ENCODE measurements at regions not wholly inside any gene's neighbourhood (a gene's known extent, or its start where the extent isn't known, plus 50 kb on each side); places are given as distances from the start of the nearest gene placed in this dataset.

DNA sequence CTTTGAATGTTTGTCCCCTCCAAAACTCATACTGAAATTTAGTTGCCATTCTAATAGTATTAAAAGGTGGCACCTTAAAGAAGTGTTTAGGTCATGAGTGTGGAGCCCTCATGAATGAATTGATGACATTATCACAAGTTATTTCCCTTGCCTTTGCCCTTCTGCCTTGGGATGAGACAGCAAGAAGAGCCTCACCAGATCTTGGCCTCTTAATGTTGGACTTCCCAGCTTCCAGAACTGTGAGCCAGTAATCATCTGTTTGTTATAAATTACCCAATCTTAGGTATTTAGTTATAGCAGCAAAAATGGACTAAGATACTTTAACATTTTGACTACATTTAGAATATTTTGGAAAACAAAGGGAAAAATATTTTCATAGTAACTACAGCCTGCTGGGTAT is 371.0 kb downstream of the JRKL start:
- CTCF ChIA-PET = no interaction called here
- Mint-ChIP-seq H3K36me3 (ENCODE audit: low read depth) (no peaks in the 10 kb centered on the region), H3K27me3 (no peaks in the 10 kb centered on the region)

GRCh38 chr11:96761451-96761850 is 371.6 kb downstream of the JRKL start:
- H3K27ac Mint-ChIP-seq = no peak overlapping the region
- H3K4me3 Mint-ChIP-seq = no peak overlapping the region
- TF ChIP-seq, protein P1, sequence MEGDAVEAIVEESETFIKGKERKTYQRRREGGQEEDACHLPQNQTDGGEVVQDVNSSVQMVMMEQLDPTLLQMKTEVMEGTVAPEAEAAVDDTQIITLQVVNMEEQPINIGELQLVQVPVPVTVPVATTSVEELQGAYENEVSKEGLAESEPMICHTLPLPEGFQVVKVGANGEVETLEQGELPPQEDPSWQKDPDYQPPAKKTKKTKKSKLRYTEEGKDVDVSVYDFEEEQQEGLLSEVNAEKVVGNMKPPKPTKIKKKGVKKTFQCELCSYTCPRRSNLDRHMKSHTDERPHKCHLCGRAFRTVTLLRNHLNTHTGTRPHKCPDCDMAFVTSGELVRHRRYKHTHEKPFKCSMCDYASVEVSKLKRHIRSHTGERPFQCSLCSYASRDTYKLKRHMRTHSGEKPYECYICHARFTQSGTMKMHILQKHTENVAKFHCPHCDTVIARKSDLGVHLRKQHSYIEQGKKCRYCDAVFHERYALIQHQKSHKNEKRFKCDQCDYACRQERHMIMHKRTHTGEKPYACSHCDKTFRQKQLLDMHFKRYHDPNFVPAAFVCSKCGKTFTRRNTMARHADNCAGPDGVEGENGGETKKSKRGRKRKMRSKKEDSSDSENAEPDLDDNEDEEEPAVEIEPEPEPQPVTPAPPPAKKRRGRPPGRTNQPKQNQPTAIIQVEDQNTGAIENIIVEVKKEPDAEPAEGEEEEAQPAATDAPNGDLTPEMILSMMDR (IDR thresholded peaks at IDR 0.05) = no peak
- no peaks in the 10 kb centered on the region for H3K27me3 Mint-ChIP-seq
- ChIA-PET POLR2A (no interaction called here), CTCF (no interaction called here)
- intact Hi-C loops (cut with micrococcal nuclease) = no loop called here
- no peaks in the 10 kb centered on the region for H3K4me1 Mint-ChIP-seq (ENCODE audit: low read depth)
- no peak for DNase-seq
- H3K36me3 Mint-ChIP-seq (ENCODE audit: low read depth) = no peaks in the 10 kb centered on the region
- no peak for ATAC-seq
- H3K9me3 Mint-ChIP-seq = peaks cover 2% of the 10 kb centered on the region

More for the DNA sequence above, 371.0 kb downstream of the JRKL start:
- Mint-ChIP-seq H3K4me1 (ENCODE audit: low read depth) (no peaks in the 10 kb centered on the region), H3K9me3 (no peaks in the 10 kb centered on the region), H3K27ac (no peak overlapping the region), H3K4me3 (no peak overlapping the region)
- intact Hi-C loops (cut with micrococcal nuclease) = no loop called here
- no peak for ATAC-seq
- POLR2A ChIA-PET = no interaction called here
- DNase-seq = no peak
- TF ChIP-seq, protein P1 (IDR thresholded peaks at IDR 0.05) = no peak

GRCh38 chr11:96763244-96763643 is 373.4 kb downstream of the JRKL start:
- Mint-ChIP-seq H3K4me3 (no peak overlapping the region), H3K27ac (no peak overlapping the region), H3K36me3 (ENCODE audit: low read depth) (no peaks in the 10 kb centered on the region), H3K27me3 (no peaks in the 10 kb centered on the region), H3K9me3 (peaks cover 3% of the 10 kb centered on the region), H3K4me1 (ENCODE audit: low read depth) (no peaks in the 10 kb centered on the region)
- intact Hi-C loops (cut with micrococcal nuclease) = no loop called here
- POLR2A ChIA-PET = no interaction called here
- TF ChIP-seq, protein P1 (IDR thresholded peaks at IDR 0.05) = no peak
- no peak for ATAC-seq
- DNase-seq = no peak
- CTCF ChIA-PET = no interaction called here

DNA sequence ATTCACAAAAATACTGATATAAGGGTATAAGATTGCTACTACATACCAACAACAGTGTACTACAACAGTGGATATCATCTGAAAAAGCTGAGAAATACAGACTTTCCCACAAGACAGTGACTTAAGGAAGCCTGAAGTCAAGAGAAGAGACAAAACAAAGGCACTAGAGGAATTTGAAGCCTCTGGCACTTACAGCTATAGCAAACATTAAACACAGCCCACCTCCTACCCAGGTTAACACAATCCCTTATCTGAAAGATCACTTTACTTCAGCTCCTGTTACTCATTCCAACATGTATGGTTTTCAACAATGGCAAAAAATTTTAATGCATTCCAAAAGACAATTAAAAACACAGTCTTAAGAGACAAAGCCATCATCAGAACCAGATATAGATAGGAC is 388.5 kb downstream of the JRKL start:
- intact Hi-C loops (cut with micrococcal nuclease) = no loop called here
- H3K27me3 Mint-ChIP-seq = no peaks in the 10 kb centered on the region
- no peaks in the 10 kb centered on the region for H3K9me3 Mint-ChIP-seq
- no peak for DNase-seq
- no peaks in the 10 kb centered on the region for H3K36me3 Mint-ChIP-seq (ENCODE audit: low read depth)
- no peak overlapping the region for H3K27ac Mint-ChIP-seq
- ATAC-seq = no peak
- CTCF ChIA-PET = no interaction called here
- H3K4me1 Mint-ChIP-seq (ENCODE audit: low read depth) = no peaks in the 10 kb centered on the region
- POLR2A ChIA-PET = no interaction called here
- H3K4me3 Mint-ChIP-seq = no peak overlapping the region
- TF ChIP-seq, protein P1 (IDR thresholded peaks at IDR 0.05) = no peak

DNA sequence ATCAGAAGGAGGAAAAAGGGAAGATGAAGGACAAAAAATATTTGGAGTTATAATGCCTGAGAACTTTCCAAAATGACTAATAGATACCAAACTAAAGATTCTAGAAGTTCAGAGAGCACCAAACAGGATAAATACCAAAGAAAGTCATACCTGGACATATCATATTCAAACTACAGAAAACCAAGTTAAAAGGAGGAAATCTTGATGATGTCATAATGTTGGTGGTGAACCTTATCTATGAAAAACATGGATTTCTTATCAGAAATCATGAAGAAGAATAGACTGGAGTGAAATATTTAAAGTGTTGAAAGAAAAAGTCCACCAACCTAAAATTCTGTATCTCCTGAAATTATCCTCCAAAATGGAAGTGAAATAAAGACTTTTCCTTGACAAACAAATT is 389.2 kb downstream of the JRKL start:
- Mint-ChIP-seq H3K4me1 (ENCODE audit: low read depth) (no peaks in the 10 kb centered on the region), H3K27me3 (no peaks in the 10 kb centered on the region), H3K4me3 (no peak overlapping the region), H3K9me3 (no peaks in the 10 kb centered on the region), H3K27ac (no peak overlapping the region), H3K36me3 (ENCODE audit: low read depth) (no peaks in the 10 kb centered on the region)
- ChIA-PET CTCF (no interaction called here), POLR2A (no interaction called here)
- ATAC-seq (no peak), DNase-seq (no peak)
- intact Hi-C loops (cut with micrococcal nuclease) = no loop called here
- TF ChIP-seq, protein P1 (IDR thresholded peaks at IDR 0.05) = no peak
